ENCODE measurements at regions not wholly inside any gene's neighbourhood (a gene's known extent, or its start where the extent isn't known, plus 50 kb on each side); places are given as distances from the start of the nearest gene placed in this dataset.

DNA sequence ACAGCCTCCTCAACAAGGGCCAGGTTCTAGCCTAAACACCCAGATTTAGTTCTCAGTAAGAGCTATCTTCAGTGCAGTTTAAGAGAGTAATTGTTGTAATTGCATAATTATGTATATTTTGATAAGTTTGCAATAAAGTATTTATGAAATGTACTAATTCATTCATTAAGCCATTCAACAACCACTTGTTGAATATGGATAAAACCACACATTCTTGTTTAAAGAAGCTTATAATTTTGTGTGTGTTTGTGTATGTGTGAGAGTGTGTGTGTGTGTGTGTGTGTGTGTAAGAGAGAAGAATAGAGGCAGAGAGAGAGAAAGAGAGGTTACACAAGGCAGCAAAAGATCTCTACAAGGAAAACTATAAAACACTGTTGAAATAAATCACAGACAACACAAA, 115.0 kb upstream of the SLC25A13 start:
- POLR2A ChIA-PET = no interaction called here
- in situ Hi-C loops (cut with HindIII; ENCODE audit: low pct_unique_long_range_greater_than_20kb, low sequenced_read_pairs) (no loop called here), intact Hi-C loops (cut with micrococcal nuclease; ENCODE audit: unreplicated experiment) (no loop called here)
- CTCF ChIA-PET = no interaction called here
- DNase-seq (ENCODE audit: low read depth, low spot score) (no peak), ATAC-seq (no peak)
- H3K27ac ChIP-seq (ENCODE audit: low read length) = no peak overlapping the region
- no peaks in the 10 kb centered on the region for H3K9me3 ChIP-seq (ENCODE audit: control insufficient read depth, insufficient read depth, low read depth, low read length)
- no peaks in the 10 kb centered on the region for H3K4me1 ChIP-seq (ENCODE audit: control insufficient read depth, insufficient read depth, low read length)
- H3K27me3 ChIP-seq (ENCODE audit: control insufficient read depth, insufficient read depth, low read length) = no peaks in the 10 kb centered on the region
- no peak overlapping the region for H3K4me3 ChIP-seq (ENCODE audit: low read depth in 2 of 2, low read length in 2 of 2)
- BruUV-seq (replicated peaks) = no TSS peak
- no peaks in the 10 kb centered on the region for H3K36me3 ChIP-seq (ENCODE audit: control insufficient read depth, insufficient read depth, low read length)
- TF ChIP-seq SIN3A (IDR thresholded peaks at IDR 0.05; ENCODE audit: borderline replicate concordance, insufficient read depth, low read depth, low read length) = no peak
- TF ChIP-seq TCF7L2 (IDR thresholded peaks at IDR 0.05; ENCODE audit: low read depth, low read length) = no peak
- TF ChIP-seq, protein P1, sequence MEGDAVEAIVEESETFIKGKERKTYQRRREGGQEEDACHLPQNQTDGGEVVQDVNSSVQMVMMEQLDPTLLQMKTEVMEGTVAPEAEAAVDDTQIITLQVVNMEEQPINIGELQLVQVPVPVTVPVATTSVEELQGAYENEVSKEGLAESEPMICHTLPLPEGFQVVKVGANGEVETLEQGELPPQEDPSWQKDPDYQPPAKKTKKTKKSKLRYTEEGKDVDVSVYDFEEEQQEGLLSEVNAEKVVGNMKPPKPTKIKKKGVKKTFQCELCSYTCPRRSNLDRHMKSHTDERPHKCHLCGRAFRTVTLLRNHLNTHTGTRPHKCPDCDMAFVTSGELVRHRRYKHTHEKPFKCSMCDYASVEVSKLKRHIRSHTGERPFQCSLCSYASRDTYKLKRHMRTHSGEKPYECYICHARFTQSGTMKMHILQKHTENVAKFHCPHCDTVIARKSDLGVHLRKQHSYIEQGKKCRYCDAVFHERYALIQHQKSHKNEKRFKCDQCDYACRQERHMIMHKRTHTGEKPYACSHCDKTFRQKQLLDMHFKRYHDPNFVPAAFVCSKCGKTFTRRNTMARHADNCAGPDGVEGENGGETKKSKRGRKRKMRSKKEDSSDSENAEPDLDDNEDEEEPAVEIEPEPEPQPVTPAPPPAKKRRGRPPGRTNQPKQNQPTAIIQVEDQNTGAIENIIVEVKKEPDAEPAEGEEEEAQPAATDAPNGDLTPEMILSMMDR (IDR thresholded peaks at IDR 0.05) = no peak
- no peak for TF ChIP-seq POLR2AphosphoS5 (IDR thresholded peaks at IDR 0.05; ENCODE audit: low read depth, low read length)
- TF ChIP-seq REST (IDR thresholded peaks at IDR 0.05; ENCODE audit: insufficient read depth in 1 of 2, low read depth in 2 of 2, low read length in 1 of 2) = no peak

GRCh38 chr7:96430356-96430755, 108.5 kb upstream of the SLC25A13 start:
- CTCF ChIA-PET = no interaction called here
- in situ Hi-C loops (cut with HindIII; ENCODE audit: low pct_unique_long_range_greater_than_20kb, low sequenced_read_pairs) = no loop called here

More at GRCh38 chr7:96430356-96430755, 108.5 kb upstream of the SLC25A13 start:
- no peaks in the 10 kb centered on the region for H3K9me3 ChIP-seq (ENCODE audit: control insufficient read depth, insufficient read depth, low read depth, low read length)
- no peaks in the 10 kb centered on the region for H3K36me3 ChIP-seq (ENCODE audit: control insufficient read depth, insufficient read depth, low read length)
- no peaks in the 10 kb centered on the region for H3K4me1 ChIP-seq (ENCODE audit: control insufficient read depth, insufficient read depth, low read length)
- no peak for TF ChIP-seq REST (IDR thresholded peaks at IDR 0.05; ENCODE audit: insufficient read depth in 1 of 2, low read depth in 2 of 2, low read length in 1 of 2)
- TF ChIP-seq, protein P1 (IDR thresholded peaks at IDR 0.05) = no peak
- no peak for TF ChIP-seq POLR2AphosphoS5 (IDR thresholded peaks at IDR 0.05; ENCODE audit: low read depth, low read length)
- H3K27ac ChIP-seq (ENCODE audit: low read length) = no peak overlapping the region
- POLR2A ChIA-PET = no interaction called here
- H3K27me3 ChIP-seq (ENCODE audit: control insufficient read depth, insufficient read depth, low read length) = peaks cover 7% of the 10 kb centered on the region
- ATAC-seq = no peak
- DNase-seq (ENCODE audit: low read depth, low spot score) = no peak
- no TSS peak for BruUV-seq (replicated peaks)
- intact Hi-C loops (cut with micrococcal nuclease; ENCODE audit: unreplicated experiment) = no loop called here
- no peak overlapping the region for H3K4me3 ChIP-seq (ENCODE audit: low read depth in 2 of 2, low read length in 2 of 2)
